Trophoblast cell (in vitro differentiated cells and primary cell): ENCODE measurements at regions not wholly inside any gene's neighbourhood (a gene's known extent, or its start where the extent isn't known, plus 50 kb on each side); places are given as distances from the start of the nearest gene placed in this dataset.

Experiments
- DNase-seq, 2 donors: peaks; one replicate each; pipeline ENCODE4 v3.0.0-alpha.2; 2016
- H2AFZ ChIP-seq: 2 replicates; pipeline ENCODE4 v1.6.1; 2013; ENCODE audit warnings: low read length, moderate library complexity, mild to moderate bottlenecking; ENCODE audit not compliant: insufficient read depth, poor library complexity
- H2AK5ac ChIP-seq: 2 replicates; pipeline ENCODE4 v1.6.1; 2013; ENCODE audit warnings: mild to moderate bottlenecking, low read length
- H2BK120ac ChIP-seq: 2 replicates; pipeline ENCODE4 v1.6.1; 2013; ENCODE audit warnings: low read length, mild to moderate bottlenecking, moderate library complexity; ENCODE audit not compliant: insufficient read depth, poor library complexity
- H2BK12ac ChIP-seq: 2 replicates; pipeline ENCODE4 v1.6.1; 2013; ENCODE audit warnings: mild to moderate bottlenecking, low read length, moderate library complexity
- H2BK5ac ChIP-seq: 2 replicates; pipeline ENCODE4 v1.6.1; 2013; ENCODE audit warnings: low read length, low read depth, moderate library complexity, mild to moderate bottlenecking; ENCODE audit not compliant: poor library complexity
- H3K14ac ChIP-seq: 2 replicates; pipeline ENCODE4 v1.6.1; 2013; ENCODE audit warnings: mild to moderate bottlenecking, low read length
- H3K18ac ChIP-seq: 2 replicates; pipeline ENCODE4 v1.6.1; 2013; ENCODE audit warnings: mild to moderate bottlenecking, low read length
- H3K23ac ChIP-seq: 2 replicates; pipeline ENCODE4 v1.6.1; 2013; ENCODE audit warnings: low read length
- H3K27ac ChIP-seq: 2 replicates; pipeline ENCODE4 v1.5.1; 2013; ENCODE audit warnings: low read depth, mild to moderate bottlenecking, inconsistent platforms, low read length, moderate library complexity
- H3K27me3 ChIP-seq: 2 replicates; pipeline ENCODE4 v1.6.1; 2013; ENCODE audit warnings: inconsistent platforms, mild to moderate bottlenecking, low read length, moderate library complexity; ENCODE audit not compliant: insufficient read depth
- H3K36me3 ChIP-seq, 2 experiments: 1 replicate in 1 of 2; 2 replicates in 1 of 2; pipeline ENCODE4 v1.6.1; 2013; ENCODE audit warnings: low read length in 2 of 2, mild to moderate bottlenecking in 2 of 2, moderate library complexity in 1 of 2; ENCODE audit not compliant: insufficient read depth in 2 of 2, control insufficient read depth in 1 of 2
- H3K4ac ChIP-seq: 2 replicates; pipeline ENCODE4 v1.6.1; 2013; ENCODE audit warnings: low read depth, mild to moderate bottlenecking, low read length, moderate library complexity
- H3K4me1 ChIP-seq, 2 experiments: 1 replicate in 1 of 2; 2 replicates in 1 of 2; pipeline ENCODE4 v1.6.1; 2013; ENCODE audit warnings: low read length in 2 of 2, mild to moderate bottlenecking in 2 of 2, moderate library complexity in 1 of 2; ENCODE audit not compliant: insufficient read depth in 2 of 2, control insufficient read depth in 1 of 2
- H3K4me2 ChIP-seq: 2 replicates; pipeline ENCODE4 v1.6.1; 2013; ENCODE audit warnings: inconsistent platforms, mild to moderate bottlenecking, low read length, moderate library complexity
- H3K4me3 ChIP-seq: 2 replicates; pipeline ENCODE4 v1.5.1; 2013; ENCODE audit warnings: mild to moderate bottlenecking, low read depth, low read length, inconsistent platforms
- H3K79me1 ChIP-seq: one replicate; pipeline ENCODE4 v1.6.1; 2013; ENCODE audit warnings: low read length
- H3K79me2 ChIP-seq: 2 replicates; pipeline ENCODE4 v1.6.1; 2013; ENCODE audit warnings: low read length, mild to moderate bottlenecking; ENCODE audit not compliant: control insufficient read depth, insufficient read depth, poor library complexity
- H3K9ac ChIP-seq: 2 replicates; pipeline ENCODE4 v1.6.1; 2013; ENCODE audit warnings: mild to moderate bottlenecking, low read length
- H3K9me3 ChIP-seq: 2 replicates; pipeline ENCODE4 v1.6.1; 2013; ENCODE audit warnings: low read depth, mild to moderate bottlenecking, control low read depth, inconsistent platforms, low read length; ENCODE audit not compliant: insufficient read depth
- H4K12ac ChIP-seq: 2 replicates; pipeline ENCODE4 v1.6.1; 2013; ENCODE audit warnings: low read depth, mild to moderate bottlenecking, low read length, moderate library complexity
- H4K8ac ChIP-seq: 2 replicates; pipeline ENCODE4 v1.6.1; 2013; ENCODE audit warnings: low read depth, mild to moderate bottlenecking, low read length, moderate library complexity
- H4K91ac ChIP-seq: one replicate; pipeline ENCODE4 v1.6.1; 2013; ENCODE audit warnings: low read depth, mild to moderate bottlenecking, low read length, moderate library complexity
- WGBS: extraction: QIAGEN DNeasy Blood & Tissue Kit; methylation state at CpG from one replicate; pipeline ENCODE4 v1.1.7; 2013; ENCODE audit warnings: missing lambda C conversion rate; ENCODE audit not compliant: insufficient read length, insufficient coverage; ENCODE audit errors: extremely low coverage; 5-methylcytosine and 5-hydroxymethylcytosine counted together

- H3K4me1 ChIP-seq = no peaks in the 10 kb centered on the region
- H3K9me3 ChIP-seq = peaks cover under 1% of the 10 kb centered on the region
- H4K12ac ChIP-seq = no peak overlapping the region
- no peak overlapping the region for H2AK5ac ChIP-seq
- H2AFZ ChIP-seq = no peak overlapping the region
- H3K4me2 ChIP-seq = no peak overlapping the region
- no peak overlapping the region for H4K91ac ChIP-seq
- no peak overlapping the region for H4K8ac ChIP-seq
- H3K79me2 ChIP-seq = no peaks in the 10 kb centered on the region
- no peak overlapping the region for H3K23ac ChIP-seq
- no peak overlapping the region for H2BK5ac ChIP-seq
- H3K14ac ChIP-seq = no peak overlapping the region
- no peak overlapping the region for H2BK12ac ChIP-seq
- H3K18ac ChIP-seq = no peak overlapping the region
- H3K9ac ChIP-seq = no peak overlapping the region
- H3K4me3 ChIP-seq = no peak overlapping the region
- no peak for DNase-seq
- H3K4ac ChIP-seq = no peak overlapping the region
- H3K27me3 ChIP-seq = no peaks in the 10 kb centered on the region
- H2BK120ac ChIP-seq = no peak overlapping the region
- no peaks in the 10 kb centered on the region for H3K36me3 ChIP-seq
- no peak overlapping the region for H3K27ac ChIP-seq
- WGBS = no CpG with 5 or more reads among the region's 6 CpGs
- no peaks in the 10 kb centered on the region for H3K79me1 ChIP-seq
Observed at GRCh38 chr11:134464196-134464595, 52.2 kb upstream of the B3GAT1 start.

DNA sequence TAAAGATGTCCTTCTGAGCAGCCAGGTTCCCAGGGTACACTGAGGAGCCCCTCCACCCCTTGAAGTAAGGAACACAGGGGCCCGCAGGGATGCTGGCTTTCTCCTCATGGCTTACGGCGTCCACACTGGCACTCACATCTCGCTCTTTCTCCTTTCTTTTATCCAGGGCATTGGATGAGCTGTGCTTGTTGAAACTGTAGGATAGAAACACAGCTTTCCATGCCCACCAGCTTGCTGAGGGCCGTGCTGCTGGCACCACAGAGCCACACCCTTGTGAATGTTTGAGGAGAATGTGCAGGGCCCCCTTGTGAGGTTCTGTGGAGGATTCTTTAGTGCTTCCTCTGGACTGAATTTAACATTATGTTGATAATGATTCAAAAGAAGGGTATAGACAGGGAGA is 51.7 kb upstream of the B3GAT1 start:
- no peak for DNase-seq
- Histone ChIP-seq H3K4me3 (no peak overlapping the region), H3K27ac (no peak overlapping the region), H4K8ac (no peak overlapping the region), H3K18ac (no peak overlapping the region), H3K4ac (no peak overlapping the region), H3K79me2 (no peaks in the 10 kb centered on the region), H3K9ac (no peak overlapping the region), H3K4me2 (no peak overlapping the region), H2AFZ (no peak overlapping the region), H2BK5ac (no peak overlapping the region), H3K23ac (no peak overlapping the region), H3K36me3 (no peaks in the 10 kb centered on the region), H3K14ac (no peak overlapping the region), H3K27me3 (no peaks in the 10 kb centered on the region), H2BK120ac (no peak overlapping the region), H2BK12ac (no peak overlapping the region), H3K4me1 (no peaks in the 10 kb centered on the region), H4K91ac (no peak overlapping the region), H3K79me1 (no peaks in the 10 kb centered on the region), H2AK5ac (no peak overlapping the region), H4K12ac (no peak overlapping the region), H3K9me3 (peaks cover 4% of the 10 kb centered on the region)
- no CpG with 5 or more reads among the region's 5 CpGs for WGBS
